NCI-H460 (cell line): ENCODE measurements at regions not wholly inside any gene's neighbourhood (a gene's known extent, or its start where the extent isn't known, plus 50 kb on each side); places are given as distances from the start of the nearest gene placed in this dataset.
"Not testable (repeated sequence)": the region's sequence is repeated elsewhere in the genome, so short reads cannot be mapped to it uniquely, and the experiment has no call there.

Experiments
- DNase-seq: peaks from one replicate; pipeline ENCODE4 v3.0.0-alpha.2; 2016; ENCODE audit warnings: low read depth; ENCODE audit errors: extremely low read depth

DNA sequence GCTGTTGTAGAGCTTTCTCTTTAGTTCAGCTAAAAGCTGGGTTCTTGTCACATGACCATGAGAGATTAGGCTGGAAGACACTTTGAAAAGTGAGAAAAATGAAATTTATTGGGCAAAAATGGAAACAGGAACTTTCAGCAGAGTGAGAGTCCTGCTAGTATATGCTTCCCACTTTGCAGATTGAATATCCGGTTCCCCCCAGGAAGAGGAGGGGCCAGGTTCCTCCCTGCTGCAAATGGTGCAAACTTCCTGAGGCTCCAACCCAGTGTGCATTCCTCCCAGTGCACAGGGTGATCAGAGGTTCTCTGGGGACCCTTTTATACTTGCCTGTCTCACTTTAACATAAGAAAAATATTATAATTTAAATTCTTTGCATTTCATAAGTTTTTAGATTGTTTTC lies 119.9 kb upstream of the SPIN4 start:
- no peak for DNase-seq

GRCh38 chrX:63470506-63470905 lies 119.4 kb upstream of the SPIN4 start:
- no peak for DNase-seq

DNA sequence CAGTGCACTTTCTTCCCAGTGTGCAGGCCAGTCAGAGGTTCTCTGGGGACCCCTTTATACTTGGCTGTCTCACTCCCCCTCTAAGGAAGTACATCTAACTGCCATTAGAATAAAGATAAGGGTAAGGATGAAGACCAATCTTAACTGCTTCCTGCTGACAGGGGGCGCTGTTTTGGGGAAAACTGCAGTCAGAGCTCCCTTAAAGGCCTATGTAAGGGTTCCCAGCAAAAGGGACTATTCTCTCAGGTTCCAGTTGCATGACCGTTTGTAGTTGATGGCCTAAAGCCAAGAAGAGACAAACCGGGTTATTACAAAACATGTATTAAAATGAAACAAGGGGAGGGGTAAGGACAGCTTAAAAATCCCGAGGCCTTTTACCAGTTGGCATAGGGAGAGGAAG lies 115.6 kb upstream of the SPIN4 start:
- no peak for DNase-seq

DNA sequence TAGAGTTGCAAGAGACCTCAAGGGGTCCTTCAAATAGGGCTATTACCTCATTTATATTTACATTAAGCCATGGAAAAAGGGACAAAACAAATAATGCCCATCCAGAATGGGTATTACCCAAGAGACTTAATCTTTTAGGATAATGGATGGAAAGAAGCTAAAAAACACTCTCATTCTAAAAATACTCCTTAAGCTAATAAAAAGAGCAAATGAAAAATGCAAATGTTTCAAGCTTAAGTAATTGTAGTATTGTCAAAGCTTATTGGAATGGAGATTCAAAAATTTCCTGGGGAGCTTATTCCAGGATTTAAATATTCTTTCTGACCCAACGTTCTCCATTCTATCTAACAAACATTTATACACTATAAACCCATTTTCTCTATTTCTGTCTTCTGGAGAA lies 107.8 kb upstream of the SPIN4 start:
- DNase-seq = no peak

DNA sequence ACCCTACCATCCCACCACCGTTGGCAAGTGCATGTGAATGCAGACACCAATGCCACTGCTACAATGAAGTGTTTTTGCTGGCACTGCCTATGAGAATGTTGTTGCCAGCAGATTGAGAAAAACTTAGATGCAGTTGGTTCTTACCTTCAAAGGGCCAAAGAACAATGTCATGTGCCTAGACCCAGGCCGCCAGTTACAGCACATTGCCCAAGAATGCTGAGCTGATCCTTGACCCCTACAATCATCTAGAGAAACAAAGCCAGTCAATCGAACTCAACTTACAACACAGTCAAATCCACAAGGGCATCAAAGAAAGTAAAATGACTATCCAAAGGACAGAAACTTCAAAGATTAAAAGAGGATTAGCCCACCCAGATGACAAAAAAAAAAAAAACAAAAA lies 102.4 kb upstream of the SPIN4 start:
- no peak for DNase-seq

DNA sequence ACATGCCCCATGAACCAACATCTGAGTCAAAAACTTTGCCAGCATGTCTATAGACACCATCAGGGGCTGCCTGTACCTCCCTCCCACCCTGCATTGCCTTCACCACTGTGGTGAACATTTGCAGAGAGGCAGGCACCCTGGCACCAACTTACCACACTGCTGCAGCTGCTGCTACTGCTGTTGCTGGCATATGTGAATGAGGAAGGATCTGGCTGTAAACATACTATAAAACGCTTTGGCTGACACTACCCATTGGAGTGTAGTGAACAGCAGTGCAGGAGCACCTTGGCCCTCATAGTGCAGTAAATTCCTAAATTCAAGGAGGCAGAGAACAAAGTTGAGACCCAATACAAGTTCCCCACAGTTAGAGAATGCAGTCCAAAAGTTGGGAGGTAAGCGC lies 90.6 kb upstream of the SPIN4 start:
- no peak for DNase-seq

DNA sequence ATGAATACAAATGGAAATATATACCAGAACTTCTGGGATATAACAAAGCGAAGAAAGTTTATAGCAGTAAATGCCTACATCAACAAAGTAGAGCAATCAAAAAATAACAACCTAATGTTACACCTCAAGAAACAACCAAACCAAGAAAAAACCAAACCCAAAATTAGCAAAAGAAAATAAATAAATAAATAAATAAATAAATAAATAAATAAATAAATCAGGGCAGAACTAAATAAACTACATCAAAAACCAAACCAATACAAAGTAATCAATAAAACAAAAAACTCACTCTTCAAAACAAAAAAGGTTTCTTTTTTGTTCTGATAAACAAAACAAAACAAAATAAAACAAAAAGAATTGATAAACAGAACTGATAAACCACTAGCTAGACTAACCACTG lies 88.4 kb upstream of the SPIN4 start:
- DNase-seq = no peak

DNA sequence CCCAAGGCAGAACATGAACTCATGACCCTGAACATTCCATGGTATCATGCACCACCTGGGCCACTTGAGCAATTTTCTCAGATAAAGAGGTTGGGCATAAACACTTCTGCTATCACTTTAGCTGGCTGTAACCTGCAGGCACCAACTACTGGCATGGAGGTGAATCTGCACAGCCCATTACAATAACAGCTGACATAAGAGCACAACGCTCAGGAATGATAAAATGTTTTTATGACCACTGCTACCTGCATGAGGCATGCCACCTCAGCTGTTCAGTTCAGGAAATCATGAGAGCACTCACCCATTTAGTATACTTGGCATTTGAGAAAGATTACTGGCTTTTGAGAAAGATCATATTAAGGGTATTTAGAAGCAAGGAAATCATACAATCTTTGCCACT lies 85.7 kb upstream of the SPIN4 start:
- DNase-seq = no peak

DNA sequence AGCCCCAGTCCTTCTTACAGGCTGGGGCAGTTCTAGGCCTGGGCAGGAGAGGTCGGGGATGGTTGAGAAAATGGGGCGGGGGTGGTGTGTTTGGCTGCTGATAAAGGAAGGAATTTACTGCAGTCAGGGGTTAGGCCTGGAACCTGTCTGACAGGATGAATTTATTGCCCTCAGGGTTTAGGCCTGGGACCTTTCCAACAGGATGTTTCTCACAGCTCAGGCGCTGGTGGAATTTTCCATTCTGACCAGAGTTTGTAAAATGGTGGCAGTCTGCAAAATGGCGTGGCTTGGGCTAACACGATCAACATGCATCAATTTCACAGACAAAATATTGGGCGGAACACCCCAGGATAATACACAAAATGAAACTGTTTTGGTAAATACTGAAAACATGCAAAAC lies 83.5 kb upstream of the SPIN4 start:
- DNase-seq = no peak

DNA sequence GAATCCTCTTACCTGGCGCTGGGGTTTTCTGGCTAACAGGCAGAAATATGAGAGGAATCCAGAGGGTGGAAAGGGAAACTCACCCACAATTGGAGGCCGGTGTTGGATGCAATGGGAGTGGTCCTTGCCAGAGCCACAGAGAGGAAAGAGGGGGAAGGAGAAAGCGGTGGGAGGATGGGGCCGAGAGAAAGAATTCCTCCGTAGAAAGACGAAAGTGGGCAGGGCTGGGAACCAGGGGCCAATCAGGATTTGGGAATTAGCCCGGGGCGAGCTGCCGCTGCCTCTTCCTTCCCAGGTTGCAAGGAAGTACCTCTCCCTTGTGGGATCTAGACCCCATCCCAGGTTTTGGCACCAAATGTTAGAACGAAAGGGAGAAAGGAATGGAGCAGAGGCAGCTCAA lies 83.1 kb upstream of the SPIN4 start:
- no peak for DNase-seq

GRCh38 chrX:63430026-63430425 lies 78.9 kb upstream of the SPIN4 start:
- DNase-seq = no peak

DNA sequence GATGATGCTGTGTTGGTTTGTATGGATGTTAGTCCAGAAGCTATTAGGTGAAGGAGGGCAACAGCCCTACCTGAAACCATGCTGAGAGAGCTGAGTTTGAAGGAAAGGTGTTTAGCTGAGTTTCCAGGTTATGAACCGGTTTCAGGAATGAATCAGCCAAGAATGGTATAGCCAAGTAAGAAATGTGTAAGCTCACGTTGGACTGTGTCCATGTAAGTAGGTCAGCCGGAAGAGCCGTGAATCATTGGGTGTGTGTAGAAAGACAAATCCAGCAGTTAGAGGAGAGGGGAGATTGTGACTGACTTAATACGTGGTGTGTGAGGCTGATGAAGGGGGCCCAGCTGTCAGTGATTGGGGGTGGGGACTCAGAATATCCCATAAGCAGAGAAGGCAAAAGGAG lies 77.2 kb upstream of the SPIN4 start:
- DNase-seq = no peak

GRCh38 chrX:63426519-63426918 lies 75.4 kb upstream of the SPIN4 start:
- no peak for DNase-seq

DNA sequence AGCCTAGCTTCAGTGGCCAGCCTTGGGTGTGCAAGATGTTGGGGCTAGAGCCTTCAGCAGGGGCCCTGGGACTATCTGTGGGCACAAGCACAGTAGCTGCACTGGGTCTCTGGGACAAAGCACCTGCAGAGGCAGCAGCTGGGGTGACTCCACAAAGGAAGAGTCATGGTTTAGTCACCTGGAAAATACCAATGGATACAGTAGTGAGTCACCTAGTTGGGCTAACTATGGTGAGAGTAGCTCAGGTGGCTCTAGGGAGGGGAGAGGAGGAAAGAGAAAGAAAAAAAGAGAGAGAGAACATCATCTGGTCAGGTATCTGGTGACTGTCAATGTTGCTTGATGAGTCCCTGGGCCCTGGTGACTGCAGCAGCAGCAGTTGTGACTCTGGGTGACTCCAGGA lies 72.9 kb upstream of the SPIN4 start:
- DNase-seq = no peak

- no peak for DNase-seq
Observed at GRCh38 chrX:63421411-63421810, 70.3 kb upstream of the SPIN4 start.

- DNase-seq = no peak
Observed at GRCh38 chrX:63418211-63418610, 67.1 kb upstream of the SPIN4 start.

DNA sequence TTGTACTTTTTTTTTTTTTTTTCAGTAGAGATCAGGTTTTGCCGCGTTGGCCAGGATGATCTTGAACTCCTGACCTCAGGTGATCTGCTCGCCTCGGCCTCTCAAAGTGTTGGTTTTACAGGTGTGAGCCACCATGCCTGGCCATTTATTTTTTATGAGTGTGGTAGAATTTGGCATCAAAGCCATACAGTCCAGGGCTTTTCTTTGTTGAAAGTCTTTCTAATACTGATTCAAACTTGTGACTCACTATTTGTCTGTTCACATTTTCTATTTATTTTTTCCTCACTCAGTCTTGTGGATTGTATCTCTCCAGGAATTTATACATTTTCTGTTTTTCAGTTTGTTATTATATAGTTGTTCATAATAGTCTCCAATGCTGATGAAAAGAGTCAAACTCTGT lies 66.5 kb upstream of the SPIN4 start:
- no peak for DNase-seq

DNA sequence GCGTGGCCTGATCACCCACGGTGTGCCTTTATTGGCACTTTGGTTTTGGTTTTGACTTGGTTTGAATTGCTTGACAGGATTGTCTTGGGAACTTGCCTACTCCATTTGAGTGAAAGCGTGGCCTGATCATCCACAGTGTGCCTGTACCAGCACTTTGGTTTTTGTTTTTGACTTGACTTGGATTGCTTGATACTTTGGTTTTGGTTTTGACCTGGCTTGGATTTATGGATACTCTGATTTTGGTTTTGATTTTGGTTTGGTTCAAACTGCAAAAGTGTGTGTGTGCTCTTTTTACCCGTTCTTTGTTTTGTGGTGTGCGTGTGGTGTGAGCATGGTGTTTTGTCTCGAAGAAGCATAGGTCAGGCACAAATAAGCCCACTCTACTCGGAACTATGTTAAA lies 58.8 kb upstream of the SPIN4 start:
- not testable (repeated sequence) for DNase-seq

- no peak for DNase-seq
Observed at GRCh38 chrX:63408050-63408449, 56.9 kb upstream of the SPIN4 start.

GRCh38 chrX:63404332-63404731 lies 53.2 kb upstream of the SPIN4 start:
- DNase-seq = no peak

GRCh38 chrX:63402106-63402505 lies 51.0 kb upstream of the SPIN4 start:
- DNase-seq = no peak
